ENCODE measurements at regions not wholly inside any gene's neighbourhood (a gene's known extent, or its start where the extent isn't known, plus 50 kb on each side); places are given as distances from the start of the nearest gene placed in this dataset.
"Not testable (repeated sequence)": the region's sequence is repeated elsewhere in the genome, so short reads cannot be mapped to it uniquely, and the experiment has no call there.

DNA sequence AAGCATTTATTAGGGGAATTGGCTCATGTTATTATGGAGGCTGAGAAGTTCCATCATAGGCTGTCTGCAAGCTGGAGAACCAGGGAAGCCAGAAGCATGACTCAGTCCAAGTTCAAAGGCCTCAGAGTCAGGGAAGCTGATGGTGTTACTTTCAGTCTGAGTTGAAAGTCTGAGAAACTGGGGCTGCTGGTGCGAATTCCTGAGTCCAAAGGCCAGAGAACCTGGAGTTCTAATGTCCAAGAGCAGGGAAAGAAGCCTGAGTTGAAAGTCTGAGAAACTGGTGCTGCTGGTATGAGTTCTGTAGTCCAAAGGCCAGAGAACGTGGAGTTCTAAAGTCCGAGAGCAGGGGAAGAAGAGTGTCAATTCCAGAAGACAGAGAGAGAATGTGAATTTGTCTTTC lies 641.1 kb downstream of the ISL1 start:
- Histone ChIP-seq H3K27me3 (ENCODE audit: control insufficient read depth, insufficient read depth, low read length) (no peaks in the 10 kb centered on the region), H3K4me3 (ENCODE audit: low read depth, low read length) (no peak overlapping the region), H3K36me3 (ENCODE audit: control insufficient read depth, insufficient read depth, low read length) (no peaks in the 10 kb centered on the region)
- TF ChIP-seq, protein P1, sequence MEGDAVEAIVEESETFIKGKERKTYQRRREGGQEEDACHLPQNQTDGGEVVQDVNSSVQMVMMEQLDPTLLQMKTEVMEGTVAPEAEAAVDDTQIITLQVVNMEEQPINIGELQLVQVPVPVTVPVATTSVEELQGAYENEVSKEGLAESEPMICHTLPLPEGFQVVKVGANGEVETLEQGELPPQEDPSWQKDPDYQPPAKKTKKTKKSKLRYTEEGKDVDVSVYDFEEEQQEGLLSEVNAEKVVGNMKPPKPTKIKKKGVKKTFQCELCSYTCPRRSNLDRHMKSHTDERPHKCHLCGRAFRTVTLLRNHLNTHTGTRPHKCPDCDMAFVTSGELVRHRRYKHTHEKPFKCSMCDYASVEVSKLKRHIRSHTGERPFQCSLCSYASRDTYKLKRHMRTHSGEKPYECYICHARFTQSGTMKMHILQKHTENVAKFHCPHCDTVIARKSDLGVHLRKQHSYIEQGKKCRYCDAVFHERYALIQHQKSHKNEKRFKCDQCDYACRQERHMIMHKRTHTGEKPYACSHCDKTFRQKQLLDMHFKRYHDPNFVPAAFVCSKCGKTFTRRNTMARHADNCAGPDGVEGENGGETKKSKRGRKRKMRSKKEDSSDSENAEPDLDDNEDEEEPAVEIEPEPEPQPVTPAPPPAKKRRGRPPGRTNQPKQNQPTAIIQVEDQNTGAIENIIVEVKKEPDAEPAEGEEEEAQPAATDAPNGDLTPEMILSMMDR (IDR thresholded peaks at IDR 0.05; ENCODE audit: insufficient read depth, low read length, severe bottlenecking): no peak
- DNase-seq (ENCODE audit: low read depth) (no peak), FAIRE-seq (no peak)

DNA sequence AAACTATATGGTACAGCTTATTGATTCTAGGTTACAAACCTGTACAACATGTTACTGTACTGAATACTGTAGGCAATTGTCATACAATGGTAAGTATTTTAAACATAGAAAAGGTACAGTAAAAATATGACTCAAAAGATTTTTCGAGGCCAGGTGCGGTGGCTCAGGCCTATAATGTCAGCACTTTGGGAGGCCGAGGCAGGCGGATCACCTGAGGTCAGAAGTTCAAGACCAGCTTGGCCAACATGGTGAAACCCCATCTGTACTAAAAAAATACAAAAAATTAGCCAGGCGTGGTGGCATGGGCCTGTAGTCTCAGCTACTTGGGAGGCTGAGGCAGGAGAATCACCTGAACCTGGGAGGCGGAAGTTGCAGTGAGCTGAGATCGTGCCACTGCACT lies 646.6 kb downstream of the ISL1 start:
- not testable (repeated sequence) for DNase-seq (ENCODE audit: low read depth); FAIRE-seq

DNA sequence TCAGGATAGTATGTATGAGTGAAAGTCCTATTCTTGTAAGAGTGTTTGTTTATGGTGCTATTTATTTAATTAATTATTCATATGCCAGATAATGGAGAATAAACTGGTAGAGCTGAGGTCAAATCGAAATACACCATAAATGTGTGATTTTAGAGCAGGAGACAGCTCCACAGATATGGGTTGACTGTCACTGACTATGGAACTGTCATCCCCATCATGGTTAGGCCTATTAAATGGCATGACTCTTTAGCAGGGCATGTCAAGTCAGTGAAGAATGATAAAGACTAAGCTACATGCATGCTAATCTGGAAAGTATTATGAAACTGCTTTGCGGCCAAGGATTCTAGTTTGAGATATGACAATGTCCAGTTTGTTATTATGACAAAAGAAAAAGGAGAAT lies 658.6 kb downstream of the ISL1 start:
- Histone ChIP-seq H3K36me3 (ENCODE audit: control insufficient read depth, insufficient read depth, low read length) (no peaks in the 10 kb centered on the region), H3K27me3 (ENCODE audit: control insufficient read depth, insufficient read depth, low read length) (no peaks in the 10 kb centered on the region), H3K4me3 (ENCODE audit: low read depth, low read length) (no peak overlapping the region)
- TF ChIP-seq, protein P1 (IDR thresholded peaks at IDR 0.05; ENCODE audit: insufficient read depth, low read length, severe bottlenecking): no peak
- FAIRE-seq (no peak), DNase-seq (ENCODE audit: low read depth) (no peak)

More for the DNA sequence above, 646.6 kb downstream of the ISL1 start:
- not testable (repeated sequence) for H3K4me3 ChIP-seq (ENCODE audit: low read depth, low read length); H3K27me3 ChIP-seq (ENCODE audit: control insufficient read depth, insufficient read depth, low read length); H3K36me3 ChIP-seq (ENCODE audit: control insufficient read depth, insufficient read depth, low read length)

DNA sequence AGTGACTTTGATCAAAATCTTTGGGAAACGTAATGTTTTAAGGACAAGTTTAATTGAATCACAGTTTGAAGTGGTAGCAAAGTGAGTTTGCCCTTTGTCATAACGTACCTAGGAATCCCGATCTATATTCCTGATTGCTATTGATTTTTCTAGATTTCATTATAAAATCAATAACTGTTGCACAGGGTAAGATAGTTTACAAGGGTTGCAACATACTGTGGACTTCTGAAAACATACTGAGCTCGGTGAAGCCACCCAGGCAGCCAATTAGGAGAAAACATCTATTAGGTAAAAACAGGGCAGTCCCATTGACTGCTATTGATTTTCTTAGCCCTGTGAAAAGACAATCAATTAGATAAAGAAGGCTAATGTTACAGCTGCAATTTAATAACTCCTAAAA lies 659.9 kb downstream of the ISL1 start:
- no peak for FAIRE-seq
- no peak for DNase-seq (ENCODE audit: low read depth)
- TF ChIP-seq, protein P1 (IDR thresholded peaks at IDR 0.05; ENCODE audit: insufficient read depth, low read length, severe bottlenecking): no peak
- no peak overlapping the region for H3K4me3 ChIP-seq (ENCODE audit: low read depth, low read length)
- H3K27me3 ChIP-seq (ENCODE audit: control insufficient read depth, insufficient read depth, low read length): no peaks in the 10 kb centered on the region
- no peaks in the 10 kb centered on the region for H3K36me3 ChIP-seq (ENCODE audit: control insufficient read depth, insufficient read depth, low read length)

DNA sequence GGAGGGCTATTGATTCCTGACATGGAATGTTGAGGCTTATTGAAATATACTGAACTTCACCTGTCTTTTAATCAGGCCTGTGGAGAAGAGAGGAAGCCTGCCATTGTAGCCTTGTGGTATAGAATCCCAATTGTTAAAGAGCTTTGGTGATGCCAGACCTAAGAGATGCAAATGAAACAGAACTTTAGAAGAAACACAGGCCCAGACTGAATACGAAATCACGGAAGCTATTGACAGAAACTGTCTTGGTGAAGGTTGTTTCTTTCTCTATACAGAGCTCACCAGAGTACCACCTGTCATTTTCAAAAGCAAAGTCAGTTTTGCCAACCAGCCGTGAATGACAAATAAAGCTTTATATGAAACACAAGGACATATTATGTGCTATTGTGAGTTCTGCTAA lies 660.3 kb downstream of the ISL1 start:
- Histone ChIP-seq H3K36me3 (ENCODE audit: control insufficient read depth, insufficient read depth, low read length) (no peaks in the 10 kb centered on the region), H3K27me3 (ENCODE audit: control insufficient read depth, insufficient read depth, low read length) (no peaks in the 10 kb centered on the region), H3K4me3 (ENCODE audit: low read depth, low read length) (no peak overlapping the region)
- TF ChIP-seq, protein P1 (IDR thresholded peaks at IDR 0.05; ENCODE audit: insufficient read depth, low read length, severe bottlenecking): no peak
- FAIRE-seq (no peak), DNase-seq (ENCODE audit: low read depth) (no peak)

DNA sequence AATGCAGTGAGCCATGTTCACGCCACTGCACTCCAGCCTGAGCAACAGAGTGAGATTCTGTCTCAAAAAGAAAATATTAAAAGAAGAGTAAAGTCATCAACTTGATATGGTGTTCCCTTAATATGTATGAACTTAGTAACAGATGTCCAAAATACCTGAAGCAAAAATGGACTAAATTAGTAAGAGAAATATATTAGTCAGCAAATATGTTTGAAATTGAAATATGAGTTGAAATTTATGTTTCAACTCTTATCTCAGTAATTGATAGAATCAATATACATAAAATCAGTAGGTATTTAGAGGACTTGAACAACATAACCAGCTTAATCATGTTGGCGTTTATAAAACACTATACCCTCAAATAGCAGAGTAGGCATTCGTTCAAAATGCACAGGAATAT lies 668.5 kb downstream of the ISL1 start:
- H3K27me3 ChIP-seq (ENCODE audit: control insufficient read depth, insufficient read depth, low read length): no peaks in the 10 kb centered on the region
- no peak for DNase-seq (ENCODE audit: low read depth)
- no peak for FAIRE-seq
- H3K4me3 ChIP-seq (ENCODE audit: low read depth, low read length): no peak overlapping the region
- H3K36me3 ChIP-seq (ENCODE audit: control insufficient read depth, insufficient read depth, low read length): no peaks in the 10 kb centered on the region
- TF ChIP-seq, protein P1 (IDR thresholded peaks at IDR 0.05; ENCODE audit: insufficient read depth, low read length, severe bottlenecking): no peak

Data from bronchial epithelial cell (primary cell).